ENCODE measurements at regions not wholly inside any gene's neighbourhood (a gene's known extent, or its start where the extent isn't known, plus 50 kb on each side); places are given as distances from the start of the nearest gene placed in this dataset.

GRCh38 chr16:74076568-74076967 is 220.0 kb upstream of the PSMD7 start:
- TF ChIP-seq POLR2AphosphoS2 (IDR thresholded peaks at IDR 0.05; ENCODE audit: low read depth, low read length) (no peak), ZNF384 (IDR thresholded peaks at IDR 0.05; ENCODE audit: borderline replicate concordance, low read depth, low read length) (no peak), CBX5 (IDR thresholded peaks at IDR 0.05; ENCODE audit: low read depth) (no peak), CTCF (IDR thresholded peaks at IDR 0.05 in 2 of 3, conservative IDR thresholded peaks at IDR 0.05 in 1 of 3; ENCODE audit: control insufficient read depth in 2 of 3, extremely low read depth in 1 of 3, insufficient read depth in 1 of 3, low read depth in 3 of 3, low read length in 3 of 3) (no peak), POLR2A (IDR thresholded peaks at IDR 0.05; ENCODE audit: low read depth, low read length) (no peak), EZH2 (IDR thresholded peaks at IDR 0.05; ENCODE audit: borderline replicate concordance, control insufficient read depth, low read depth, low read length) (no peak), REST (IDR thresholded peaks at IDR 0.05; ENCODE audit: low read depth, low read length) (no peak), BCL3 (IDR thresholded peaks at IDR 0.05; ENCODE audit: borderline replicate concordance, insufficient read depth, low read depth, low read length, poor library complexity, severe bottlenecking) (no peak), USF2 (IDR thresholded peaks at IDR 0.05; ENCODE audit: borderline replicate concordance, low read depth, low read length) (no peak), JUNB (IDR thresholded peaks at IDR 0.05) (no peak), KDM1A (IDR thresholded peaks at IDR 0.05; ENCODE audit: borderline replicate concordance) (no peak)
